LNCaP clone FGC (cell line): ENCODE measurements at regions not wholly inside any gene's neighbourhood (a gene's known extent, or its start where the extent isn't known, plus 50 kb on each side); places are given as distances from the start of the nearest gene placed in this dataset.

Experiments
- DNase-seq: peaks from one replicate; pipeline ENCODE4 v3.0.0-alpha.2; 2011; ENCODE audit warnings: low read depth
- H3K4me3 ChIP-seq: 2 replicates; pipeline ENCODE4 v1.5.1; 2011; ENCODE audit warnings: mild to moderate bottlenecking, low read depth, low read length, control low read depth
- CTCF ChIP-seq: IDR thresholded peaks from 2 replicates; pipeline ENCODE4 v1.5.1; 2012; ENCODE audit warnings: mild to moderate bottlenecking; ENCODE audit not compliant: control insufficient read depth, insufficient read depth; ENCODE audit errors: extremely low read depth

- TF ChIP-seq CTCF, result no peak
- no peak overlapping the region for H3K4me3 ChIP-seq
- no peak for DNase-seq
These were observed 282.7 kb downstream of the ATXN7L3B start for GRCh38 chr12:74820324-74820723.

GRCh38 chr12:74836567-74836966 lies 298.9 kb downstream of the ATXN7L3B start:
- TF ChIP-seq CTCF, result no peak
- no peak for DNase-seq
- no peak overlapping the region for H3K4me3 ChIP-seq

GRCh38 chr12:74846116-74846515 lies 308.5 kb downstream of the ATXN7L3B start:
- DNase-seq, result no peak
- TF ChIP-seq CTCF, result no peak
- H3K4me3 ChIP-seq, result no peak overlapping the region

- TF ChIP-seq CTCF, result no peak
- no peak overlapping the region for H3K4me3 ChIP-seq
- DNase-seq, result no peak
These were observed 309.5 kb downstream of the ATXN7L3B start for GRCh38 chr12:74847169-74847568.

GRCh38 chr12:74848006-74848405 lies 310.4 kb downstream of the ATXN7L3B start:
- no peak for TF ChIP-seq CTCF
- DNase-seq, result no peak
- no peak overlapping the region for H3K4me3 ChIP-seq

- no peak overlapping the region for H3K4me3 ChIP-seq
- TF ChIP-seq CTCF, result peak; percentile 19
- no peak for DNase-seq
These were observed 312.2 kb downstream of the ATXN7L3B start for GRCh38 chr12:74849801-74850200.

- DNase-seq, result no peak
- no peak overlapping the region for H3K4me3 ChIP-seq
- no peak for TF ChIP-seq CTCF
These were observed 334.2 kb downstream of the ATXN7L3B start for GRCh38 chr12:74871817-74872216.
